ENCODE measurements at regions not wholly inside any gene's neighbourhood (a gene's known extent, or its start where the extent isn't known, plus 50 kb on each side); places are given as distances from the start of the nearest gene placed in this dataset.

- TF ChIP-seq TAF7 (optimal IDR thresholded peaks at IDR 0.05; ENCODE audit: borderline replicate concordance, low read depth, low read length), result no peak
- TF ChIP-seq CTCF (IDR thresholded peaks at IDR 0.05; ENCODE audit: control extremely low read depth in 1 of 3, insufficient read depth in 1 of 3, low read depth in 1 of 3, low read length in 3 of 3), result no peak
- TF ChIP-seq, protein P1, sequence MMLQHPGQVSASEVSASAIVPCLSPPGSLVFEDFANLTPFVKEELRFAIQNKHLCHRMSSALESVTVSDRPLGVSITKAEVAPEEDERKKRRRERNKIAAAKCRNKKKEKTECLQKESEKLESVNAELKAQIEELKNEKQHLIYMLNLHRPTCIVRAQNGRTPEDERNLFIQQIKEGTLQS (IDR thresholded peaks at IDR 0.05; ENCODE audit: insufficient read depth, low read depth, low read length), result no peak
- TF ChIP-seq SUZ12 (IDR thresholded peaks at IDR 0.05; ENCODE audit: low read length), result no peak
- no peak for TF ChIP-seq EZH2 (IDR thresholded peaks at IDR 0.05; ENCODE audit: low read depth, low read length, severe bottlenecking)
- no peak for TF ChIP-seq ZNF274 (IDR thresholded peaks at IDR 0.05; ENCODE audit: borderline replicate concordance, extremely low read depth, low read length)
- no peak for TF ChIP-seq BRCA1 (IDR thresholded peaks at IDR 0.05; ENCODE audit: low read depth, low read length)
- no peak for TF ChIP-seq EP300 (IDR thresholded peaks at IDR 0.05; ENCODE audit: borderline replicate concordance in 1 of 2, low read depth in 2 of 2, low read length in 2 of 2)
- TF ChIP-seq TAF1 (IDR thresholded peaks at IDR 0.05; ENCODE audit: low read depth, low read length), result no peak
- TF ChIP-seq FOSL1 (IDR thresholded peaks at IDR 0.05; ENCODE audit: insufficient read depth, low read depth, low read length), result no peak
- no peak for TF ChIP-seq JUN (IDR thresholded peaks at IDR 0.05; ENCODE audit: low read depth, low read length)
- TF ChIP-seq, protein P2, sequence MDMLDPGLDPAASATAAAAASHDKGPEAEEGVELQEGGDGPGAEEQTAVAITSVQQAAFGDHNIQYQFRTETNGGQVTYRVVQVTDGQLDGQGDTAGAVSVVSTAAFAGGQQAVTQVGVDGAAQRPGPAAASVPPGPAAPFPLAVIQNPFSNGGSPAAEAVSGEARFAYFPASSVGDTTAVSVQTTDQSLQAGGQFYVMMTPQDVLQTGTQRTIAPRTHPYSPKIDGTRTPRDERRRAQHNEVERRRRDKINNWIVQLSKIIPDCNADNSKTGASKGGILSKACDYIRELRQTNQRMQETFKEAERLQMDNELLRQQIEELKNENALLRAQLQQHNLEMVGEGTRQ (IDR thresholded peaks at IDR 0.05; ENCODE audit: low read length), result no peak
- TF ChIP-seq CHD1 (IDR thresholded peaks at IDR 0.05; ENCODE audit: low read depth, low read length), result no peak
- no peak for TF ChIP-seq RFX5 (IDR thresholded peaks at IDR 0.05; ENCODE audit: borderline replicate concordance, low read depth, low read length)
These were observed 92.5 kb downstream of the SCP2D1 start for GRCh38 chr20:18906046-18906445.

All from H1 (cell line).